Stimulated activated naive CD8-positive, alpha-beta T cell treated with anti-CD3 and anti-CD28 coated beads, Interleukin-15, amount 100 ng/mL, for 72 hours (primary cell): ENCODE measurements at regions not wholly inside any gene's neighbourhood (a gene's known extent, or its start where the extent isn't known, plus 50 kb on each side); places are given as distances from the start of the nearest gene placed in this dataset.
A peak's percentile ranks its signal among the peaks of the same experiment; 100 is the strongest.

Experiments
- ATAC-seq: fragments of 150-1000 bp; cut with Tn5 transposase; 2 replicates; pipeline ENCODE4 v1.10.0; 2021; ENCODE audit warnings: mild to moderate bottlenecking, moderate library complexity
- DNase-seq, 2 donors: peaks; one replicate each; pipeline ENCODE4 v3.0.0; 2021 to 2022
- H3K27ac Mint-ChIP-seq, 2 donors: one replicate each; pipeline ENCODE4 v1.8.0; 2022; ENCODE audit warnings: mild to moderate bottlenecking in 2 of 2, mixed read lengths in 2 of 2, moderate library complexity in 2 of 2
- H3K27me3 Mint-ChIP-seq: one replicate; pipeline ENCODE4 v1.8.0; 2022; ENCODE audit warnings: mixed read lengths
- H3K4me1 Mint-ChIP-seq: one replicate; pipeline ENCODE4 v1.8.0; 2022; ENCODE audit warnings: mild to moderate bottlenecking, mixed read lengths
- H3K4me3 Mint-ChIP-seq, 2 donors: one replicate each; pipeline ENCODE4 v1.8.0; 2022; ENCODE audit warnings: mild to moderate bottlenecking in 2 of 2, mixed read lengths in 2 of 2, moderate library complexity in 1 of 2
- H3K9me3 Mint-ChIP-seq, 2 donors: one replicate each; pipeline ENCODE4 v1.8.0; 2022; ENCODE audit warnings: mixed read lengths in 2 of 2

DNA sequence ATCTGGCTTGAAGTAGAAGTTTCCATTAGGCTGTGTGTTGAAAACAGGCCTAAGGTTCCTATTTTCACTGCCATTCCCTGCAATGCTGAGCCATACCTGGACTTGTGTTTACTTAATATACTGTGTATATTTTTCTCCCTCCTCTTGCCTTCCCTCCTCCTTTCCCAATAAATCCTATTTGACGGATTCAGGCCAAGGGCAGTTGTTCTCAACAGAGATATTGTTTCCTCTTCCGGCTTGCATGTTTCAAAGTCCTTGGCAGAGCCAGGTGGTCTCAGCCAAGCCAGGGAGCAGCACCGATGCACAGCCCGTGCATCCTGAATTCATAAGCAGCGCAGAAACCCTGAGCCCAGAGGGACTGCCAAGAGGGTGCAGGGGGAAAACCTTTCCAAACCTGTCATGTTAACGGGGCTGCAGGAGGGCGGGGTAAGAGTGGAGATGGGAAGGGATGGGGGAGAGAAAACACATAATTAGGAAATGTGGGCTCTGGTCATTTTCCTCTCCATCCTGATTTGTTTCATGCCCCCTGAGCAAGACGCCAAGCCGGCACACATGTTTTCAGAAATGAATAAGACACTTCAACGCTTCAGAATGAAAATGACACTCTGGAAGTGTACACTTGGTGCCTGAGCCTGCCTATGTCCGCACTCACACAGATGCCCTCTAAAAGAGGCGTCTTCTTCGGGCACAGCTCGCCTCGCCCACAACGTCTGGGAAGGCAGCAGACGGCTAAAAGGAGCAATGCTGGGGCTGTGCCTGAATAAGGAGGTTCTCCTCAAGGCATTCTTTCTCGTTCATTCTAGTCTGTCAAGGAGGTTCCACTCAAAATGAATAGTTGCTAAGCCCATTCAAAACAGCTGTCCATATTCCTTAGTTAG, 149.3 kb upstream of the UBL3 start:
- no peaks in the 10 kb centered on the region for H3K9me3 Mint-ChIP-seq
- no peak overlapping the region for H3K27ac Mint-ChIP-seq
- peaks cover 5% of the 10 kb centered on the region for H3K4me1 Mint-ChIP-seq
- no peak for ATAC-seq
- no peak overlapping the region for H3K4me3 Mint-ChIP-seq
- no peak for DNase-seq
- H3K27me3 Mint-ChIP-seq = no peaks in the 10 kb centered on the region

DNA sequence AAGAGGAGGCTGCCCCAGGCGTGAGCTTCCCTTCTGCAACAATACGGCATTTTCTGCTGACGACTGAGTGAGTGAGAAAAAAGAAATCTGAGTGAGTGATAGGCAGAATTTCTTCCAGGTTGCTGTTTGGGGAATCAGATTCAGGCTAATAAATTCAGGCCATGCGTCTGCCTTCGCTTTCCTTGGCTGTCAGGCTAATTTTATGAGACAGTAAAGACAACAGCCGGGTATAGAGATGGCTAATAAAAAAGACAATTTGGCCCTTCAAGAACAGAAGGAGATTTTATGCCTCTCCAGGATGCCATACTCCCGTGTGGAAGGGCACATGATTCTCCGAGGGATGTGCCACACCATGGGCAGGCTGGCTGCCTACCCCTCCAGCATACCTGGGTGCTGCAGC, 145.9 kb upstream of the UBL3 start:
- no peak for ATAC-seq
- Mint-ChIP-seq H3K9me3 (no peaks in the 10 kb centered on the region), H3K4me3 (no peak overlapping the region), H3K4me1 (no peaks in the 10 kb centered on the region), H3K27me3 (no peaks in the 10 kb centered on the region), H3K27ac (no peak overlapping the region)
- no peak for DNase-seq

DNA sequence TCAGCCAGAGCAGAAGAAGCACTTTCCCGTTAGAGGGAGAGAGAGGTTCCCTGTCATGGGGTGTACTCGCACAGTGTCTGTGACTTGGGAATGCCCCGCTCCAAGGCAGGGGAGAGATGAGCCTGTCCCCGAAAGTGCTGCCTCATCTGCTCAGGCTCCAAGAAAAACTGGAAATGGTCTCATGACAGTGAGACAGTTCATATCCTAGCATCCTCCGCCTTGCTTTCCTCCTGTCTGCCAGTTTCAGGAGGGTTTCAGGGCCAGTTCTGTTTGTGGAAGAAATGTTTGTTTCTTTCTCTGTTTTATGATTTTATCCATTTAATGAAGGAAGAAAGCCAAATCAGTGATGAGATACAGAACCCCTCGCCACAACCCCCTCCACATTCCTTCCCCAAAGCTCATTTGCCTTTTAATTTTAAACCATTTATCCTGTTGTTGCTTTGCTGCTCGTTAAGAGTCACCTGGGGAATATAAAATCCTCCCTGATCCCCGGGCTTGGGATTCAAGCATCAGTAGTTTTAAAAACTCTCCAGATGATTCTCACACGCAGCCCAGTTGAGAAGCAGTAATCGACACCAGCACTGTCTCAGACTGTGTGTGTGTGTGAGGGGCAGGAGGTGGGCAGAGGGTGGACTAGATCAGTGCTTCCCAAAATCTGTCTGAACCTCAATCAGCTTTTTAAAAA, 144.6 kb upstream of the UBL3 start:
- no peak for ATAC-seq

DNA sequence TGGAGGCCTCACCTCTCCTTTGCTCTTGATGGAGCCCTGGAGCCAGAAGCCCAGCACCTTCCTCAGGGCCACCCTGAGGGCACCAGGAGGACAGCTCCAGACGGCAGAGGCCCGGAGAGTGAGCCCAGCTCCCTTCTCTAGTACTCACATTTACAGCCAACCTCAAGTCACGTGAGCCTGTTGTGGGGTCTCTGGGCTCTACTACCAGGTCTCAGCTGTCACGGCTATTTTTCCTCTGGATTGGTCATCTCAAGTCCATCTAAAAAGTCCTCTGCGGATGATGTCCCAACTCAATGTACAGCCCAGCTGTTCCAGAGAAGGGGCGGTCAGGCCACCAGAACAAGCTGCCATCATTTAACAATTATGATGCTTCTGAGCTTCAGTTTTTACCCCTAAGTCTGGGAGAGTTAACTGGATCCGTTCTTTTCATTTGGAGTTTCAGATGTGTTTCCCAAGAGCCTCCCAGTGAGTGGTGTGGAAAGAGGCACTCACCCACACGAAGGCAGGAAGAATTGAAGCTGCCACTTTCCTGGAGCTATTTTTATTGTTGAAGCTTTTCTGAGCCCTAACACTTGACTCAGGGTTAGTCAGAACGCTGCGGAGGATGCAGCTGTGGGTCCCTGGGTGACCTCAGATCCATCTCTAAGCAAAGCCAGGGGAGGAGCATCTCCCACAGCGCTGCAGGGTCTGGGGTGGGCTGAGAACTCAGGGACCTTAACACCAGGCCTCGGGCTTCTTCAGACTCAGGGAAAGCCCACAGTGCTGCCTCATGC, 143.5 kb upstream of the UBL3 start:
- H3K27me3 Mint-ChIP-seq = no peaks in the 10 kb centered on the region
- H3K4me1 Mint-ChIP-seq = no peaks in the 10 kb centered on the region
- H3K27ac Mint-ChIP-seq = no peak overlapping the region
- peaks cover 0 to 5% of the 10 kb centered on the region in 2 donors for H3K9me3 Mint-ChIP-seq
- no peak overlapping the region for H3K4me3 Mint-ChIP-seq
- DNase-seq = no peak
- no peak for ATAC-seq

More for the DNA sequence above, 144.6 kb upstream of the UBL3 start:
- Mint-ChIP-seq H3K9me3 (no peaks in the 10 kb centered on the region), H3K4me3 (no peak overlapping the region), H3K27ac (no peak overlapping the region), H3K27me3 (no peaks in the 10 kb centered on the region), H3K4me1 (no peaks in the 10 kb centered on the region)
- no peak for DNase-seq

DNA sequence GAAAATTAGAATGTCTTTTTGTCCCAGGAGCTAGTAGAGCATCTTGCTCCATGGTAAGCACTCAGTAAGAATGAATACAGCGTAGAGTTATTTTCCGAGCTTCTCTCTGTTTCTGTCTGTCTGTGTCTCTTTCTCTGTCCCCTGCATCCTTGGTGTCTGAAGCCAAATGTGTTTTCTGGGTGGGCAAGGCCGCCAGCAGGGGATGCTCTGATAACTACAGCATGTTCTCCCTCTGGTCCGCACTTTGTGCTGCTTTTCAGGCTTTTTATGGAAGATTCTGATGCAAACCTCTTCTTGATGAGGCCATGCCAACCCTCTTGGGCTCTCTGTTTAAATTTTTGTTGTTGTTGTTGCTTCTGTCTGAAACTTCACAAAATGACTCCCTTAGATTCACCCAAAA, 142.8 kb upstream of the UBL3 start:
- DNase-seq = no peak
- Mint-ChIP-seq H3K27me3 (no peaks in the 10 kb centered on the region), H3K27ac (peak overlapping the region in 1 of 2 donors; percentile 49), H3K4me3 (no peak overlapping the region), H3K4me1 (no peaks in the 10 kb centered on the region), H3K9me3 (peaks cover 3 to 12% of the 10 kb centered on the region in 2 donors)
- ATAC-seq = no peak

DNA sequence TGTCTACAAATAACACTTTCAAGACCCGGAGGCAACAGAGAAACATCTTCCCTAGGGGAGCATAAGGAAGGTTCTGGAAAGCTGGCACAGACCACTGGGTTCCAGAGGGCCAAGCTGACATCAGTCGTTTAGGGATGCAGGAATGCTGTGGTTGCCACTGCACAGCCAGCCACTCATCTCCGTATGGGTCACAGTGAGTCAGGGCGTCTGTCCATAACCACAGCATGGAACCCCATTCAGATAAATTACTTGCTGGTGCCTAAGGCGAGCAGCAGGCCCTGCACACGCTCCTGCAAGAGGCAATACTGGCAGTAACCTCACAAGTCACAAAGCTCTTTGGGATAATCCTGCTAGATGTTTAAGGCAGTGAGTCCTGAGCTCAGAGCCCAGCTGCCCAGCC, 140.9 kb upstream of the UBL3 start:
- Mint-ChIP-seq H3K27ac (no peak overlapping the region), H3K4me1 (no peaks in the 10 kb centered on the region), H3K27me3 (no peaks in the 10 kb centered on the region), H3K4me3 (no peak overlapping the region), H3K9me3 (peaks cover 16 to 30% of the 10 kb centered on the region in 2 donors)
- DNase-seq (no peak), ATAC-seq (no peak)

DNA sequence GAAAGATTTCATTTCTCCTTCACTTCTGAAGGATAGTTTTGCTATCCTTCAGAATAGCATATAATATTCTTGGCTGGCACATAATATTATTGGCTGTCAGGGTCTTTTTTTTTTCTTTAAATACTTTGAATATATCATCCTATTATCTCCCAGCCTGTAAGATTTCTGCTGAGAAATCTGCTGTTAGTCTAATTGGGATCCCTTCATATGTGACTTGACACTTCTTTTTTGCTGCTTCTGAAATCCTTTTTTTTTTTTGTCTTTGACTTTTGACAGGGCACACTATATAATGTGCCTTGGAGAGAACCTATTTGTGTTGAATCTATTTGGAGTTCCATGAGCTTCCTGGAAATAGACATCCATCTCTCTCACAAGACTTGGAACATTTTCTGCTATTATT, 136.9 kb upstream of the UBL3 start:
- Mint-ChIP-seq H3K27ac (no peak overlapping the region), H3K4me3 (no peak overlapping the region), H3K9me3 (peaks cover 21 to 30% of the 10 kb centered on the region in 2 donors), H3K27me3 (no peaks in the 10 kb centered on the region), H3K4me1 (no peaks in the 10 kb centered on the region)
- ATAC-seq (no peak), DNase-seq (no peak)

DNA sequence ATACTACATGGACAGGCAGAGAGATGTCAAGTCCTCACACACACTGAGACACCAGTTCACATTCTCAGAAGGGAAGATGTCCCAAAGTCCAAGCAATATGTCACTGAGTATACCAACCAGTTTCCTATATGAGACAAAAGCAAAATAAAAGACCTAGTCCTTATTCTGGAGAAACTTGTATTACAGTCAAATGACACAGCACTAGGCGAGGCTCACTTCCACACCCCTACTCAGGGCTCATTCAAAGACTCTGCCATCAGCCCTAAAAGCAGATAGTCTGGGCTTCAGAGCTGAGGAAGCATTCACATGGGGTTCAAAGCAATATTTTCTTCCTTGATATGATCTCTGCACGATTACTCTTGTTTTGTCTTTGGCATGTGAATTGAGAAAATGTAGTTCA, 129.9 kb upstream of the UBL3 start:
- ATAC-seq = no peak

DNA sequence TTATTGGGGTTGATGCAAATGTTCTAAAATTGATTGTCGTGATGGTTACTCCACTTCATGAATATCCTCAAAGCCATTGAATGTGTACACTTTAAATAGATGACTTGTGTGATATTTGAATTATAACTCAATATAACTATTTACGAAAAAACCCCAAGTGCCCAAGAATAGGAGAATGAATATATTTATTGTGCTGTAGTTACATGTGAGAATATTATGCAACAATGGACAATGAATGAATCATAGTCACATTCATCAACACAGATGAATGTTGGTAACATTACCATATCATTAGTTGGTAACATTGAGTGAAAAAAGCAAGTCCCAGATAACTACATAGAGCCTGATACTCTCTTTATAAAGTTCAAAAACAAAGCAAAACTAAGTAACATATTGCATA, 127.8 kb upstream of the UBL3 start:
- Mint-ChIP-seq H3K27ac (no peak overlapping the region), H3K9me3 (peaks cover 0 to 4% of the 10 kb centered on the region in 2 donors), H3K4me3 (no peak overlapping the region), H3K4me1 (peaks cover 6% of the 10 kb centered on the region), H3K27me3 (no peaks in the 10 kb centered on the region)
- DNase-seq = no peak
- no peak for ATAC-seq

More for the DNA sequence above, 129.9 kb upstream of the UBL3 start:
- Mint-ChIP-seq H3K27ac (no peak overlapping the region), H3K4me1 (peaks cover 6% of the 10 kb centered on the region), H3K4me3 (no peak overlapping the region), H3K27me3 (no peaks in the 10 kb centered on the region), H3K9me3 (peaks cover 0 to 9% of the 10 kb centered on the region in 2 donors)
- DNase-seq = no peak

DNA sequence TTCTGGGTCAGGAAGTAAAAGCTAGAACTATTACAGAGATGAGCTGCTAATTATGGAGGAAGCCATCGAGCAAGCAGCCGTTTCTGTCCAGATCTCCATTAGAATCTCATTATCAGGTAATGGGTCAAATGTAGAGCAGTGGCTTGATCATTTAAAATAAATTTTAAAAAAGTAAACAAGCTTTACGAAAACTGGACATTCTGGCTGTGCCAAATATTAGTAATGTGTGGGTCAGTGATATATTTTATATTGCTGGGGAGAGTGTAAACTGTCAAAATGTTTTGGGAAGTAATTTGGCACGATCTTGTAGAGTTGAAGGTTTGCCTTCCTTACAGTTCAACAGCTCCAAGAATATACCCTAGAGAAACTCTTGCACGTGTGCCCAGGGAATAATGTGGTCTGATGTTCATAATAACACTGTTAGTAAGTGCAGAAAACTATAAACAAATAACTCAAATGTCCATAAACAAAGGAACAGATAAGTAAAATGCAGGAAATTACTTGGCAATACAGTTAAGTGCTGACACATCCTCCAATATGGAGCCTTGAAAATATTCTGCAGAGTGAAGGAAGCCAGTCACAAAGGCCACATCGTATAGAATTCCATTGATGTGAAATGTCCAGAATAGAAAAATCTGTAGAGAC, 127.2 kb upstream of the UBL3 start:
- Mint-ChIP-seq H3K9me3 (peaks cover 0 to 4% of the 10 kb centered on the region in 2 donors), H3K4me1 (peaks cover 6% of the 10 kb centered on the region), H3K27ac (peak overlapping the region in 1 of 2 donors; percentile 70), H3K27me3 (no peaks in the 10 kb centered on the region), H3K4me3 (no peak overlapping the region)
- DNase-seq (no peak), ATAC-seq (no peak)

DNA sequence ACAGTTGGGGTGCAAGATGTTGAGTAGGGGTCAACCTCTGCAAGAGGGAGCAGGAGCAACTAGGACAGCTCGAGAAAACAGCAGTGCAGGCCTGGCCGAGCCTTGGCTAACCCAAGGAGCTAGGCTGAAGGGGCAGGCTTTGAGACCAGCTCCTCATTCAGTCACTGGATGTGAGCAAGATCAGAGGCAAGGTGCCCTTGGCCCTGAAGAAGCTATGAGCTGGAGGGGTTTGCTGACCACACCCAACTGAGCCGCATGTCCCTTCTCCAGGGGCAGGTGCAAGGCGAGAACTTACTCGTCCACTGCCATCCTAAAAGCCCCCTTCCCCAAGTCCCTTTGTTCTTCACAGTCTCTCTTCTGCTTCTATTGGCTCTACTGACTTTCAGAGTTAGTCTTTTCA, 126.1 kb upstream of the UBL3 start:
- no peak overlapping the region for H3K27ac Mint-ChIP-seq
- no peak overlapping the region for H3K4me3 Mint-ChIP-seq
- no peaks in the 10 kb centered on the region for H3K27me3 Mint-ChIP-seq

DNA sequence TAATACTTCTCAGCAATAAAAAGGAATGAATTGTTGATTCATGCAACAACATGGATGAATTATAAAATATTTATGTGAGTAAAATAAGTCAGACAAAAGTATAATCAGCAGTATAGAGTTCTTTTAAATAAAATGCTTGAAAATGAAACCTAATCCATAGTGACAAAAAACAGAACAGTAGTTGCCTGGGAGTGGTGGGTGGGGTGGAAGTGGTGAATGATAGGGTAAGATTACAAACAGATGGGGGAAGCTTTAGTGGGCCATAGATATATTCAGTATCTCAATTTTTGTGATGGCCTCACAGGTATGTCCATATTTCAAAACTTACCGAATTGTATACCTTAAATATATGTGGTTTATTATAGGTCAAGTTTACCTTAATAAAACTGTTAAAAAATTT, 124.9 kb upstream of the UBL3 start:
- H3K27ac Mint-ChIP-seq = no peak overlapping the region
- H3K9me3 Mint-ChIP-seq = no peaks in the 10 kb centered on the region
- DNase-seq = no peak

More for the DNA sequence above, 126.1 kb upstream of the UBL3 start:
- Mint-ChIP-seq H3K9me3 (no peaks in the 10 kb centered on the region), H3K4me1 (peaks cover 6% of the 10 kb centered on the region)
- no peak for DNase-seq
- no peak for ATAC-seq

DNA sequence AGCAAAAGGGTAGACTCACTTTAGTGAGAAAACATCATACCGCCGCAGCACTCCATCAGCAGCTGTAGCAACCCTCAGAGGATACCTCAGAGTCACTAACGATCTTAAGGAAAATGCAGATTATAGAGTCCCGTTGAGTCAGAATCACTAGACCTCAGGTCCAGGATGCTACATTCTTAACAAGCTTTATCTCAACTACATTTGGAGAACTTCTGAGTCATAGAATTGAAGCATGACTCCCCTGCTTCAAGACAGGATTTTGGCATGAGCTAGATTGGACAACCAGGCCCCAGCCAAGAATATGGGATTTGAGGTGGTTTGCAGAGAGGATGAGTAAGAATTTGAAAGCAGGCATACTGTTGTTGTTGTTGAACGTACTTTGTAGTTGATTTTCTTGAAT, 118.9 kb upstream of the UBL3 start:
- no peak overlapping the region for H3K4me3 Mint-ChIP-seq
- H3K4me1 Mint-ChIP-seq = no peaks in the 10 kb centered on the region
- no peaks in the 10 kb centered on the region for H3K27me3 Mint-ChIP-seq
- DNase-seq = no peak
- H3K9me3 Mint-ChIP-seq = peaks cover 4 to 14% of the 10 kb centered on the region in 2 donors
- no peak overlapping the region for H3K27ac Mint-ChIP-seq
- ATAC-seq = no peak

More for the DNA sequence above, 124.9 kb upstream of the UBL3 start:
- Mint-ChIP-seq H3K27me3 (no peaks in the 10 kb centered on the region), H3K4me1 (peaks cover 6% of the 10 kb centered on the region), H3K4me3 (no peak overlapping the region)
- no peak for ATAC-seq

DNA sequence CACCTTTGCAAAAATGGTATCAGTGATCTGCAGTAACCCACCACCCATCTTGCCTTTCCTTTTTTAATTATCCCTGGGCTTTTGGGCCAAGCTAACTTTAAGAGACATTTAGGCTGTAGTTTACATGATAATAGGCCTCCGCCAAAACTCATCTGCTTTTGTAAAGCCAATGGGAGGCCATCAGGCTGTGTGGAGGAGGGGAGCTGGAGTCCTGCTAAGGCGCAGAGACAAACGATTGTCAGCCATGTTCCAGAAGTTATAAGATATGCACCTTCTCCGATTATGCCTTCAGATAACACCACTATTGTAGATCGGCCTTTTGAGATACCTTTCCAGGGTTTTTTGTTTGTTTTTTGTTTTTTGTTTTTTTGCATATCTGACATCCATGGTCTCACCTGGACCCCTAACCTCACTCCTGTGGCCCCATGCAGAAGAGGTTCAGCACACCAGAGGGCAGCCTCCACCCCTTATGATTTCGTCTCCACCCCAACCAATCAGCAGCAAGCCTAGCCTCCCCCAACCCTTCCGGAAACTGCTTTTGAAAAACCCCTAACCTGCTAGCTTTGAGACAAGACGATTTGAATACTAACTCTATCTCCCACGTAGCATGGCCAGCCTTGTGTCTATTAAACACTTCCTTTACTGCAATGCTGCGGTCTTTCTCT, 113.9 kb upstream of the UBL3 start:
- Mint-ChIP-seq H3K27me3 (no peaks in the 10 kb centered on the region), H3K4me1 (no peaks in the 10 kb centered on the region), H3K9me3 (peaks cover 4 to 14% of the 10 kb centered on the region in 2 donors), H3K4me3 (no peak overlapping the region), H3K27ac (no peak overlapping the region)
- ATAC-seq (no peak), DNase-seq (no peak)

DNA sequence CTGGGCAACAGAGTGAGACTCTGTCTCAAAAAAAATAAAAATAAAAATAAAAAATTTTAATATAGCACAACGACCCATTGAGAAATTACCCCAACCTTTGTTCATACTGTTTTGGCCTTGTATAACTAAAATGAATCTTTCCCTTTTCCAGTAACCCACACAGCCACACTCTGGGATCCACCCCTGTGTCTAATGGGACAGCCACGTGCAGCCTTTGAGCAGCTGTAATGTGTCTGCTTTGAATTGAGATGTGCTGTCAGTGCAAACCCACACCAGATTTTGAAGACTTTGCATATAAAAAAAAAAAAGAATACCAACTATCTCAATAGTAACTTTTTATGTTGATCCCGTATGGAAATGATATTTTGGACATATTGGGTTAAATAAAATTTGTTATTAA, 112.7 kb upstream of the UBL3 start:
- H3K27me3 Mint-ChIP-seq = no peaks in the 10 kb centered on the region
- ATAC-seq = no peak
- peaks cover 2 to 8% of the 10 kb centered on the region in 2 donors for H3K9me3 Mint-ChIP-seq

More for the DNA sequence above, 112.7 kb upstream of the UBL3 start:
- DNase-seq = no peak
- no peak overlapping the region for H3K4me3 Mint-ChIP-seq
- H3K27ac Mint-ChIP-seq = no peak overlapping the region
- H3K4me1 Mint-ChIP-seq = peaks cover 8% of the 10 kb centered on the region
